Heart right ventricle (tissue), 16 donors: ENCODE measurements at regions not wholly inside any gene's neighbourhood (a gene's known extent, or its start where the extent isn't known, plus 50 kb on each side); places are given as distances from the start of the nearest gene placed in this dataset.

Experiments
- ATAC-seq, 8 donors: fragments of 200-7000 bp; cut with Tn5 transposase; one replicate each; pipeline ENCODE4 v1.9.1; 2020; ENCODE audit warnings: mild to moderate bottlenecking in 8 of 8, moderate library complexity in 8 of 8, moderate number of reproducible peaks in 1 of 8
- DNase-seq, 2 donors: peaks; one replicate each; pipeline ENCODE4 v3.0.0-alpha.2; 2020
- H3K27ac ChIP-seq, 10 donors: fragments of 200-600 bp; sonication (generic) in 2 of 10; one replicate each; pipeline versions ENCODE4 v1.5.0 to v1.8.0; 2020 to 2022; ENCODE audit warnings: mild to moderate bottlenecking in 3 of 10
- H3K27me3 ChIP-seq, 7 donors: fragments of 200-600 bp; one replicate each; pipeline ENCODE4 v1.8.0; 2021 to 2022; ENCODE audit warnings: mild to moderate bottlenecking in 2 of 7
- H3K36me3 ChIP-seq, 9 donors: fragments of 200-600 bp; sonication (generic) in 1 of 9; one replicate each; pipeline versions ENCODE4 v1.5.0 to v1.8.0; 2020 to 2022; ENCODE audit warnings: mild to moderate bottlenecking in 2 of 9
- H3K4me1 ChIP-seq, 9 donors: fragments of 200-600 bp; sonication (generic) in 1 of 9; one replicate each; pipeline versions ENCODE4 v1.5.0 to v1.8.0; 2020 to 2022; ENCODE audit warnings: mild to moderate bottlenecking in 4 of 9
- H3K4me3 ChIP-seq, 10 donors: fragments of 200-600 bp; sonication (generic) in 2 of 10; one replicate each; pipeline versions ENCODE4 v1.5.0 to v1.8.0; 2020 to 2022; ENCODE audit warnings: mild to moderate bottlenecking in 7 of 10, moderate library complexity in 2 of 10
- H3K9me3 ChIP-seq, 11 donors: fragments of 200-600 bp in 10 of 11; sonication (generic) in 2 of 11; one replicate each; pipeline versions ENCODE4 v1.5.0 to v1.8.0; 2013 to 2022; ENCODE audit warnings: mild to moderate bottlenecking in 2 of 11, control low read depth in 1 of 11, moderate library complexity in 1 of 11
- WGBS, 2 donors: extraction: QIAGEN DNeasy Blood & Tissue Kit; methylation state at CpG; one replicate each; pipeline ENCODE4 v1.1.7; 2013; ENCODE audit warnings: inconsistent platforms in 1 of 2; 5-methylcytosine and 5-hydroxymethylcytosine counted together
- intact Hi-C, 10 donors: fragments of 100-400 bp; cut with DNase I; formaldehyde crosslinking; loops; one replicate each; pipeline versions ENCODE4 v1.11.1 to v1.14.2; 2022
- TF ChIP-seq, protein P1 (sequence below), 9 donors: fragments of 200-600 bp; sonication (generic) in 2 of 9; IDR thresholded peaks; one replicate each; pipeline versions ENCODE4 v1.5.0 to v1.8.0; 2021 to 2022; ENCODE audit warnings: antibody characterized with exemption in 9 of 9, mild to moderate bottlenecking in 5 of 9, moderate library complexity in 1 of 9
- donor health status: Arrhythmogenic right ventricular cardiomyopathy.
- donor health status: ischemic (EF 13 %, LVEDD 7.1; RV severe dilation, severe dysfunction).
- donor health status: healthy with polysubstance abuse.
- donor health status: DM: no; HTN: yes; CAD: no.
- donor health status: DM: no; HTN: no; CAD: no.
- donor health status: ischemic (EF 25% LVEDD 6.9; RV normal size, moderate dysfunction).
- donor health status: ischemic (EF 25% LVEDD 5.7; RV mildly dilated, moderate dysfunction).
- donor health status: healthy.
- donor health status: DM: yes; HTN: yes; CAD: no.
- donor health status: Ischemic cardiomyopathy.
- donor health status: ischemic (EF 35%, LVEDD 5.7; RV mildly dilated, moderate dysfunction).
- donor health status: nonischemic (EF 11% LVEDD 7.7; RV severe dilation, severe dysfunction).
- donor health status: DM: yes; HTN: yes; CAD: no.
- donor health status: PGD.
- donor health status: ischemic (EF 29% LVEDD 5.4; RV normal size, mild dysfunction).
- donor health status: nonischemic (EF 23%, LVEDD 6.1; RV moderate dilation, normal function).

DNA sequence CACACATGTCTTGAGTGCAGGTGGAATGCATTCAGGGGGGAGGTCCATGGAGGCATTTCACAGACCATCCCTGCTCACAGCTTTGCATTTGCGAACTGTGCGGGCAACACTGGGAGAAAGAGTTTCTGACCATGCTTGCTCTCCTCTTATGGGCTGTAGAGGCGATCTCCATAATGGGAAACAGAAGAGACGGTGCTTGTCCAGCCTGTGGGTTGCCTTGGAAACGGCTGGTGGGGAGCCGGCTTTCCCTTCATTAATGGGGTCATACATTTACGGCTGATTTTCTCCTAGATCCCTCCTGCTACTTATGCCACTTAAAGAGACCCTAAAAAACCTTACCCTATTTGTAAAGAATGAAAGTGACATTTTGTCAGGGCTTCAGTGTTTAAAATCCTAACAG is 147.4 kb downstream of the SOX11 start:
- intact Hi-C loops: no loop called here

DNA sequence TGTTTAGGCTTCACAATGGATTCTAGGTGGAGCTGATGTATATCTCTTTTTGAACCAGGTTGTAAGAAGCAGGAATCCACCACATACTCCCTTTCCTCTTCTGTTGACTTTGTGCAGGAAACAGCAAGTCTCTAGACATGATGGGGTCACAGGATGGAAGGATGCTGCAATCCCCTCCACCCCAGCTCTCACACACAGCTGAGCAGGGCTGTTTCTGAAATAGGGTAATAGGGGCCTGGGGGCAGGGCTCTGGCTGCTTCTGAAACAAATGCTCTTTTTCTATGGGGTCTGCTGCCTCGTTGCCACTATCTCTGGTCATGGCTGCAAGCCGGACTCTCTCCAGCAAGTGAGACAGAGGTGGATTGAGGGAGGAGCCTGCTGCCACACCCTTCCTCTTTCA is 148.9 kb downstream of the SOX11 start:
- TF ChIP-seq, protein P1, sequence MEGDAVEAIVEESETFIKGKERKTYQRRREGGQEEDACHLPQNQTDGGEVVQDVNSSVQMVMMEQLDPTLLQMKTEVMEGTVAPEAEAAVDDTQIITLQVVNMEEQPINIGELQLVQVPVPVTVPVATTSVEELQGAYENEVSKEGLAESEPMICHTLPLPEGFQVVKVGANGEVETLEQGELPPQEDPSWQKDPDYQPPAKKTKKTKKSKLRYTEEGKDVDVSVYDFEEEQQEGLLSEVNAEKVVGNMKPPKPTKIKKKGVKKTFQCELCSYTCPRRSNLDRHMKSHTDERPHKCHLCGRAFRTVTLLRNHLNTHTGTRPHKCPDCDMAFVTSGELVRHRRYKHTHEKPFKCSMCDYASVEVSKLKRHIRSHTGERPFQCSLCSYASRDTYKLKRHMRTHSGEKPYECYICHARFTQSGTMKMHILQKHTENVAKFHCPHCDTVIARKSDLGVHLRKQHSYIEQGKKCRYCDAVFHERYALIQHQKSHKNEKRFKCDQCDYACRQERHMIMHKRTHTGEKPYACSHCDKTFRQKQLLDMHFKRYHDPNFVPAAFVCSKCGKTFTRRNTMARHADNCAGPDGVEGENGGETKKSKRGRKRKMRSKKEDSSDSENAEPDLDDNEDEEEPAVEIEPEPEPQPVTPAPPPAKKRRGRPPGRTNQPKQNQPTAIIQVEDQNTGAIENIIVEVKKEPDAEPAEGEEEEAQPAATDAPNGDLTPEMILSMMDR (IDR thresholded peaks at IDR 0.05): no peak
- no peaks in the 10 kb centered on the region for H3K36me3 ChIP-seq
- no peaks in the 10 kb centered on the region for H3K4me1 ChIP-seq
- intact Hi-C loops: no loop called here
- DNase-seq: no peak
- 53 to 60% methylated on average over 2 of the region's 2 CpGs for WGBS, 2 donors
- H3K4me3 ChIP-seq: no peak overlapping the region
- no peaks in the 10 kb centered on the region for H3K27me3 ChIP-seq
- H3K27ac ChIP-seq: no peak overlapping the region
- H3K9me3 ChIP-seq: no peaks in the 10 kb centered on the region
- no peak for ATAC-seq

More for the DNA sequence above, 147.4 kb downstream of the SOX11 start:
- Histone ChIP-seq H3K27me3 (no peaks in the 10 kb centered on the region), H3K36me3 (no peaks in the 10 kb centered on the region), H3K4me1 (no peaks in the 10 kb centered on the region), H3K9me3 (no peaks in the 10 kb centered on the region), H3K4me3 (no peak overlapping the region), H3K27ac (no peak overlapping the region)
- ATAC-seq: no peak
- WGBS, 2 donors: 58 to 74% methylated on average over 7 of the region's 7 CpGs
- DNase-seq: no peak
- TF ChIP-seq, protein P1 (IDR thresholded peaks at IDR 0.05): no peak

DNA sequence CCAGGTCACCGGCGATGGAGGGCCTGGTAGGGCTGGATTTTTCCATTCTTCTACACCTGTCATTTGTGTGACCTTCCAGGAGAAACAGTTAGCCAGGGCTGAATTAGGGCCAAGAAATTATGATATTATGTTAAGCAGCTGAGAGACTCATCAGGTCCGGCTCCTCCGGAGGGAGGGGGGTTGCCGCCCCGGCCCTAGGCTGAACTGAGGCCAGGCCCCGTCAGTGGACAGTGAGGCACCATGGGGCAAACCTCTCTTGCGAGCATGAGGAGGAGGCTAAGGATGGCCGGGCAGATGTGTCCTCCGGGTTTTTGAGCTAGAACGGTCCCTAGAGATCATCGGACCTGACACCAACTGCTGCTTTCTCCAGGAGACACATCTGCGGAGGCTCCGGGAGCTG is 150.1 kb downstream of the SOX11 start:
- intact Hi-C loops: no loop called here
- TF ChIP-seq, protein P1 (IDR thresholded peaks at IDR 0.05): no peak
- whole genome bisulfite sequencing, 2 donors: 67 to 72% methylated on average over 14 of the region's 14 CpGs
- Histone ChIP-seq H3K4me1 (no peaks in the 10 kb centered on the region), H3K27ac (no peak overlapping the region), H3K27me3 (no peaks in the 10 kb centered on the region), H3K36me3 (no peaks in the 10 kb centered on the region), H3K4me3 (no peak overlapping the region), H3K9me3 (no peaks in the 10 kb centered on the region)
- ATAC-seq: no peak
- DNase-seq: no peak

DNA sequence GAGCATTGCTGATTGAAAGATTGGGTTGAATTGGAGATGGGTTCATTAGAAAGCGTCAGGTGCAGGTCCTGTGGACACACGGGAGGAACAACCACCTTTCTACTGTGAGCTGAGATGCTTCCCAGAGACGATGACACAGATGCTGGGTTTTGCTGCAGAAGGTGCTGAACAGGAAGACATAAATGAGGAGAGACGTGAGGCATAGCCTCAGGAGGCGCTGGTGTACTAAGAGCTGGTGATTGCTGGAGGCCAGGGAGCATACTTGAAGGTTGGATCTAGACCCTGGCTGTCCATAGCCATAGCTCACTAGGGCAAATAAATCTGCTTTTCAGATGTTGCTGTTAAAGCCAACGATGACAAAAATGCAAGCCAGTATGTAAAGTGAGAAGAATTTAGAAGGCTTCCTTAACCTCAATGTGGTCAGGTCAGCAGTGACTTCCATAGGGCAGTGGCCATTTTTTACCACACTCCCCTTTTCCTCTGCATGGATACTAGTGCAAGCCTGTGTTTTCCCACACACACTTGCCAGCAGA is 153.7 kb downstream of the SOX11 start:
- H3K4me3 ChIP-seq: no peak overlapping the region
- H3K4me1 ChIP-seq: no peaks in the 10 kb centered on the region
- H3K36me3 ChIP-seq: no peaks in the 10 kb centered on the region
- intact Hi-C loops: no loop called here
- no peaks in the 10 kb centered on the region for H3K9me3 ChIP-seq
- DNase-seq (no peak), ATAC-seq (no peak)
- no peak overlapping the region for H3K27ac ChIP-seq
- WGBS, 2 donors: 77 to 78% methylated on average over 6 of the region's 6 CpGs
- TF ChIP-seq, protein P1 (IDR thresholded peaks at IDR 0.05): no peak
- H3K27me3 ChIP-seq: no peaks in the 10 kb centered on the region
